Activated CD4-positive, alpha-beta T cell treated with anti-CD3 and anti-CD28 coated beads, Interleukin-2, Interleukin-6, amounts not matched to agents 100 ng/mL and 50 ng/mL, durations not matched to agents 16 hours and 8 hours (primary cell): ENCODE measurements at regions not wholly inside any gene's neighbourhood (a gene's known extent, or its start where the extent isn't known, plus 50 kb on each side); places are given as distances from the start of the nearest gene placed in this dataset.
"Not testable (repeated sequence)": the region's sequence is repeated elsewhere in the genome, so short reads cannot be mapped to it uniquely, and the experiment has no call there.

Source experiments
- DNase-seq: peaks from one replicate; pipeline ENCODE4 v3.0.0-alpha.2; 2020

DNA sequence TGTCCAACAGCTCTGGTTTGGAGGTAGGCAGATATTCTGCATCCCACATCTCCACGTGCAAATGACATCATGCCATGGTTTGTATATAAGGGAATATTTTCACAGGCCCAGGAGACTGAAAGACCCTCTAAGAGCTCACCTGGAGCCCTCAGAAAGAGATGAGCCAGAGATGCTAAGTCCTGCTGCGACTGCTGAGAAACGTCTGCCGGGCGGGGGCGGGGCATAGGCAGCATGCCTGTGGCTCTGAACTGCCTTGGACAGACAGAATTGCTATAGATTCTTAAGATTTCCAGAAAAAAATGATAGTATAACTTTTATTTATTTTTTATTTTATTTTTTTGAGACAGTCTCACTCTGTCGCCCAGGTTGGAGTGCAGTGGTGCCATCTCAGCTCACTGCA lies 64.2 kb upstream of the METTL9 start:
- DNase-seq, result not testable (repeated sequence)

DNA sequence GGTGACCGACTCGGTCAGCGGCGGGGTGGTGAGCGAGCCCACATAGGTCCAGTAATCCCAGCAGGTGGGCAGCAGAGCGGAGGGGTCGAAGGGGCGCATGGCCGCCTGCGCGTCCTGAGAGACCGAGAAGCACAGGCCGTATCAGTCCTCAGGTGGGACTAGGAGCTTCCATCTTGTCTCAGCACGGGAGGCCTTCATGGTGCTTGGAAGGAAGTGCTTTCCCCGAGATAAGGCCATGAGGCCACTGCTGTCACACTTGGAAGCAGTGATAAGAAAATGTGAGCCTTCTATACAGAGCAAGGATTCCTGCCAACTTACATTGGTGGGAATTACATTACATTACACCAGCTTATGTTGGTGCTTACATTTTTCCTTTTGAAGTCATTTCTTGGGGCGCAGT lies 62.6 kb upstream of the METTL9 start:
- DNase-seq, result not testable (repeated sequence)

GRCh38 chr16:21537598-21537997 lies 61.8 kb upstream of the METTL9 start:
- DNase-seq, result not testable (repeated sequence)

- DNase-seq, result not testable (repeated sequence)
Measured at GRCh38 chr16:21539107-21539618, 60.2 kb upstream of the METTL9 start.

DNA sequence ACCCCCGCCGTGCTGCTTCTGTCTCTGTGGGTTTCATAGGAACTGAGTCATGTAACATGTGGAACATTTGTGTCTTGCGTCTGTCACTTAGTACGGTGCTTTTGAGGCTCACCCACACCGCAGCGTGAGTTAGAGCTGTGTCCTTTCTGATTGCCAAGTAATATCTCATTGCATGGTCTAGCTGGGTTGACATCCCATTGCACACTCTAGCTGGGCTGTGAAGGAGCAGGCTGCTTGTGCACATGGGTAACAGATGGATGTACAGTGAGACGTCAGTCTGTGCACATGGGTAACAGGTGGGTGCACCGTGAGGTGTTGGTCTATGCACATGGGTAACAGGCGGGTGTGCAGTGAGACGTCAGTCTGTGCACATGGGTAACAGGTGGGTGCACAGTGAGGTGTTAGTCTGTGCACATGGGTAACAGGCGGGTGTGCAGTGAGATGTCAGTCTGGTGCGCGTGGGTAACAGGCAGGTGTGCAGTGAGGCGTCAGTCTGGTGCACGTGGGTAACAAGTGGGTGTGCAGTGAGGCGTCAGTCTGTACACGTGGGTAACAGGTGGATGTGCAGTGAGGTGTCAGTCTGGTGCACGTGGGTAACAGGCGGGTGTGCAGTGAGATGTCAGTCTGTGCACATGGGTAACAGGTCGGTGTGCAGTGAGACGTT lies 58.5 kb upstream of the METTL9 start:
- peak; percentile 90 for DNase-seq

DNA sequence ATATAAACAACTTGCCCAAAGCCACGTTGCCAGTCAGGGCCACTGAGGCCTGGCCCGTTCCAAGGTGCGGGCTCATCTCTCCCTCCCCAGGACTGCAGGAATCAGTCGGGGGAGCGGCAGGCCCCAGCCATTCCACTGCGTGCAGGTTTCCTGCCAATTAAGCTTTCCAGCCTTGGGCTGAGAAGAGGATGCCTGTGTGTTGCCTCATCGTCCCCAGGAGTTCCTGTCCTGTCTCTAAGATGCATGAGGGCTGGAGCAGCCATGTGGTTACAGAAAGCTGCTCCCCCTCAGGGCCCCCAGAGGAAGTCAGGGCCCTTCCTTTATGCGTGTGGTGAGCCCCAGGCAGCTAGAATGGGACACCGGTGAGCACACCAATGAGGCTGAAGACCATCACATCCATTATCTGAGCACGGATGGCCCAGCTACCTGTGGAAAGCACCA lies 57.7 kb upstream of the METTL9 start:
- peak; percentile 50 for DNase-seq

GRCh38 chr16:21542075-21542474 lies 57.3 kb upstream of the METTL9 start:
- DNase-seq, result not testable (repeated sequence)

DNA sequence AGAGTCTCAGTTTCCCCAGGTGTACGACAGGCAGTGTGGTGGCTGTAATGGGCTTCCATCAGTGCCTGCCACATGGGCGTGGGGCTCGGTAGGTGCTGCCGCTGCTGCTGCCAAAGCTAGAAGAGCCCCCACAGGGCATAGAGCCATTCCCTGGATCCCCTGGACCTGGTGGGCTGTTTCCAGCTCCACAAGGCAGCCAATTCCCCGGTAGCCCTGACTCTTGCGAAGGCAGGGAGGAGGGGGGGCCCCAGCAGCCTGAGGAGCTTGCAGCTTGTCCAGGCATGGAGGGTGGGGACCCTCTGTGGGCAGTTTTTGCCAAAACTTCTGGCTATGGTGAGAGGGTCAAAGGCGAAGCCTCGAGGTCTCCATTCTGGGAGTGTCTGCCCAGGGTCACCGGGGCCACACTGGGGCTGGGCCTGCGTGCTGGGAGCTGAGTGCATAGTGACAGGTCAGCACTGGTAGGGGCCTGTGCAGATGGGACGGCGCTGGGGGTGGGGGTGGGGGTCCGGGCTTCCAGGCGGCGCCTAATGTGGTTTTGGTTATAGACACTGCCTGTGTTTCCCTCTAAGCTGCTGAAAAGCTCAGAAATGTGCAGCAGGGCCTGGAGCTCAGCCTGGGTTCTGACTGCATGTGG lies 56.8 kb upstream of the METTL9 start:
- DNase-seq, result not testable (repeated sequence)

GRCh38 chr16:21543151-21543836 lies 56.1 kb upstream of the METTL9 start:
- not testable (repeated sequence) for DNase-seq

DNA sequence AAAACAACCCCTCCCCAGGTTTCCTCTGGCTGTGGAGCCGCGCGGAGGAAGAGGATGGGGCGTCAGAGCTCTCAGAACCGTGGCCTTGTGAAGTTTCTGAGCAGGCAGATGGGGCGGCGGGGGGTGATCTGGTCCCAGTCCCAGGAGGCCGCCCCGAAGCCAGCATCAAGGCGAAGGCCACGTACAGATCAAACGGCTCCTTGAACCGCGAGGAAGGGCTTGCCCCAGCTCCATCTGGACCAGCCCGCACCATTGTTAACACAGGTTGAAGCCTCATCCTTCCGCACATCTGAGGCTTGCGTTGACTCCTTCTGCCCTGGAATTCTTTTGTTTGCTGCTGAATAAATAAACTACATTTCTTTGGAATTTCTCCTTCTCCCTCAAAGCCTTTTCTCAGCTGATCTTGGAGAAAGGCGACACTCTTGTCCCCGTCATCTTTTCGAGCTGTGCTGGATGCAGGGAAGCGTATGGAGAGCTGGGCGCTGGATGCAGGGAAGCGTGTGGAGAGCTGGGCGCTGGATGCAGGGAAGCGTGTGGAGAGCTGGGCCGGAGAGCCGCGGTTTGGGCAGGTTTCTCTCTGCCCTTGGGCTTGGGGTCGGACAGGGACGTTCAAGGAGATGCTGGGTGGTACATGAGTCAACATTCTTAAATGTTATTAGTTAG lies 53.6 kb upstream of the METTL9 start:
- DNase-seq, result not testable (repeated sequence)

- DNase-seq, result not testable (repeated sequence)
Measured at GRCh38 chr16:21549396-21549795, 50.0 kb upstream of the METTL9 start.
